HG02798 (cell line): ENCODE measurements at regions not wholly inside any gene's neighbourhood (a gene's known extent, or its start where the extent isn't known, plus 50 kb on each side); places are given as distances from the start of the nearest gene placed in this dataset.
"Not testable (repeated sequence)": the region's sequence is repeated elsewhere in the genome, so short reads cannot be mapped to it uniquely, and the experiment has no call there.

Experiments used
- ATAC-seq: cut with Tn5 transposase; IDR thresholded peaks from one replicate; pipeline ENCODE4 v1.9.1; 2021; ENCODE audit warnings: mild to moderate bottlenecking; ENCODE audit not compliant: unreplicated experiment, poor library complexity

DNA sequence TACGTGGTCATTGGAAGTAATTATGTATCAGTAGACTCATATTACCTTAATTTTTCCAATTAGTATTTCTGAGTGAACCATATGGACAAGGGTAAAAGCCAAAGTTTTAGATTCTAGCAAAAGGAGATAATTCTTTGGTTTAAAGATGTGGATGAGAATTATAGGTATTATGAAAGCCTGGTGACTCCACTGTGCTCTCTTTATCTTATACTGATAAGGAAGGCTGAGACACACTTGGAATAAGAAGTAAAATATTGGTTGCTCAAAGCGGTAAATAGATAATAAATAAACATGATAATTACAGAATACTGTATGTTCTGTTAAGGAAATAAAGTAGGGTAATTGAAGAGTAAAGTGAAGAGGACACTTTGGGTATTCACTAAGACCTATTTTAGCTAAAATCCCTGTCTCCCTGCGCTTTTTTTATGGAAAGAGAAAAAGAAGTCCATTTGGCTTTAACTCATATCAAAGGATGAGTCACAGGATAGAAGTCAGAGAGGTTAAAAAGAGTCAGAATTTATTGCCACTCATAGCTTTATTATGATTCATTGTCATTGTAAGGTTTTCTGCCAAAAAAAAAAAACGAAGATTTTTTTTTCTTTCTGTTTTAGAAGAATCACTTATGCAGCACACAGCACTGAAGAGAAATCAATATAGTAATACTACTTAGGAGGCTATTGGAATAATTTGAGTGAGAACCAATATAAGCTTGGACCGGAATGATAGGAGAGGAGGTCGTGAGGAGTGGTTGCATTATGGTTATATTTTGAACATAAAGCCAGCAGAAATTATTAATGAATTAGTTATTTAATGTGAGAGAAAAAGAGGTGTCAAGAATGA, 2463.1 kb downstream of the ARAP2 start:
- ATAC-seq = no peak

DNA sequence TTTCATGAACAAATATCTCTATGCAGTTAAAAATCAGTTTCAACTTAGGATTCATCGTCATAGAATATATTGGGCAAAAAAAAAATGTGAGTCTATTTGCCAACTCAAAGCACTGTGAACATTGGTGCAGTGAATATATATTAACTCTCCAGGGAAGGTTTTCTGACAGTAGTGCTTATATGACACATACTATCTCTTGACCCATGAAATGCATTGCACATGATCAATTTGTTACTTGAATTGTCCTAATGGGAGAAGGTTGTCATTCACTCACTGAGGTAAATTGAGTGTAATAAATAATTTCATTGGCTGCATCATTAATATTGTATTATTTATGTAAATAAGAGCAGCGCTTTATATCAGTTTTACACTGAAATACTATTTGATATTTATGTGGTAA, 2458.5 kb downstream of the ARAP2 start:
- ATAC-seq = no peak

DNA sequence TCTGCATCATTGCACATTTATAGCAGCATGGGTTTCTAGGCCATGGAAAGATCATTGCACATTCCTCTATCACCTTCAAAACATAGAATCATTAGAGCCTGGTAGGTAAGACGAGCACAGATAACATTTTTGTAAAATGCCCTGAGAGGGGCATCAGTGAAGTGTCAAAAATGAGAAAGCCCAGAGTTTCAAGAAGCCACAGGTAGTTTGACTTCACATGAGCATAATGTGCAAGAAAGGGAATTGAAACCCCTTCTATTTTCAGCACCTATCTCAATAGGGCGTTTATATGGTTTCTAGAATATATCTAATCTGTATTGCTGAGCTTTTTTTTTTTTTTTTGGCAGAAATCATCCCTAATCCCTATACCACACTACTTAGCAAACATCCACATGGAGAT, 2441.7 kb downstream of the ARAP2 start:
- ATAC-seq = no peak

DNA sequence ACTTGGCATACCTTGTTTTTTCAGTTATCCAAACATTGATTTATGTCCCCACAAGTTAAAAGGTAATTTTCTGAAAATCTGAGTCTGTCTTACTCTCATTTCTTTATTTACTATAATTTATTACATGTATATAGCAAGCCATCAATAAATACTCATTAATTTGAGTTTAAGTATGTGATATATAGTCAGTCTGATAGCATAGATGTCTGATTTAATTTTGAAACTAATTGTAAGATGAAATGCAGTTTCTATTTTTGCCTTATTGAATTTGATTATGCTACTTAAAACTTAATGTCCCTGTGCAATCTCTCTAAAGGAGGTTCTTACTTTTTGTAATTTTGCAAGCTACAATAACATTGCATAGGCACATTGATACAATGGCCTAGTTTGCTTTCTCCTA, 2418.6 kb downstream of the ARAP2 start:
- ATAC-seq = no peak

DNA sequence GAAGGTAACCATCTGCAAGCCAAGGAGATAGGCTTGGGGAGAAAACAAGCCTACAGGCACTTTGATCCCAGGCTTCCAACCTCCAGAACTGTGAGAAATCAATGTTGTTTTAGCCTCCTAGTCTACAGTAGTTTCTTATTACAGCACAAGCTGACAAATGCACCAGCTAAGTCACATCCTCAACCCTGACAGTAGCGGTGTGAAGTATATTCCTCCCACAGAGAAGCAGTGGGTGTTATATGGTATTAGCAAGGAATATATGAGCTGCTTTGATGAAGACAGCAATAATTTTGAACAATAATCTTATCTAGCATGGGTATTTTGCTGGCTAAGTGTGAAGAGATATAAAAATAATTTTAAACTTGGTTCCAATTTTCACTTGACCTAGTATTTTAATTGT, 2415.0 kb downstream of the ARAP2 start:
- ATAC-seq = not testable (repeated sequence)

DNA sequence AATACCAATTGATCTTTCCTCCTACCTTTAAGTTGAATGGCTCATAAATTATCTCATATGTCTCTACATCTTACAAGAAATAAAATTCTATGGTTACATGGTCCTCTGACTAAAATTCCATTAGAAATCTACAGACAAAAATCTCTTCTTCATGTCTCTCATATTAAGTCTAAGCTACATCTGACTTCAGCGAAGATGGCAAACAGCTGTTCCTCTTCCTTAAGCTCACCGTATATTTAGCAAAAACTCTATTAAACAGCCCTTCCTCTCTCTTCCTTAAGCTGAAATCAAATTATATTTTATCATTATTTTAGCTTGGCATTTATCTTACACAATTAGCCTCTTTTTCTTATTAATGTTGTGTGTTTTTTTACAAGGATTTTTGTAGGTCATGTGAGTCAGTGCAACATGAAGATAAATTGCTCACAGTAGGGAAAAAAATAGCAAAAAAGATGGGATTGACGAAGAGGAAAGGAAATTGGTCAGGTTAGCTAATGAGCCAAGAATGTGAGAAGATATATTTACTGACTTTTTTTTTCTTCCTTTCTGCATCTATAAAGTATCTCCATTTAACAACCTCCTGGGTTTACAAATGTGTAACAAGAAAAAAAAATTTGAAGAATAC, 2412.8 kb downstream of the ARAP2 start:
- no peak for ATAC-seq

DNA sequence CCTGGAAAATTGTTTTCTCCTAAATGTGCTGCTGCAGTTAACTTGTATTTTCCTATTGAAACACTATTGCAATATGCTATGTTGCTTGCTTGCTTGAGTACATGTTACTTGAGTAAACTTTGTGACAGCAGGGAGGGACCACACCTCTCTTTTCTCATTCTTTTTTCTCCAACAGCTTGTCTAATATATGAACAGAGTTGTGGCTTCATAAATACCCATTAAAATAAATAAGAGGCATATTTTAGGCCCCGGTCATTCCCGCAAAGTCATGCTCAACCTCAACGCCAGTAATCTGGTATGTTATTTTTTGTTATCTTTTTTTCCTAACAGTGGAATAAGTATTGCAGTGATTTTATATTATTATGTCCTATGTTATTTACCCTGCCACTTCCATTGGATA, 2408.6 kb downstream of the ARAP2 start:
- ATAC-seq = not testable (repeated sequence)

DNA sequence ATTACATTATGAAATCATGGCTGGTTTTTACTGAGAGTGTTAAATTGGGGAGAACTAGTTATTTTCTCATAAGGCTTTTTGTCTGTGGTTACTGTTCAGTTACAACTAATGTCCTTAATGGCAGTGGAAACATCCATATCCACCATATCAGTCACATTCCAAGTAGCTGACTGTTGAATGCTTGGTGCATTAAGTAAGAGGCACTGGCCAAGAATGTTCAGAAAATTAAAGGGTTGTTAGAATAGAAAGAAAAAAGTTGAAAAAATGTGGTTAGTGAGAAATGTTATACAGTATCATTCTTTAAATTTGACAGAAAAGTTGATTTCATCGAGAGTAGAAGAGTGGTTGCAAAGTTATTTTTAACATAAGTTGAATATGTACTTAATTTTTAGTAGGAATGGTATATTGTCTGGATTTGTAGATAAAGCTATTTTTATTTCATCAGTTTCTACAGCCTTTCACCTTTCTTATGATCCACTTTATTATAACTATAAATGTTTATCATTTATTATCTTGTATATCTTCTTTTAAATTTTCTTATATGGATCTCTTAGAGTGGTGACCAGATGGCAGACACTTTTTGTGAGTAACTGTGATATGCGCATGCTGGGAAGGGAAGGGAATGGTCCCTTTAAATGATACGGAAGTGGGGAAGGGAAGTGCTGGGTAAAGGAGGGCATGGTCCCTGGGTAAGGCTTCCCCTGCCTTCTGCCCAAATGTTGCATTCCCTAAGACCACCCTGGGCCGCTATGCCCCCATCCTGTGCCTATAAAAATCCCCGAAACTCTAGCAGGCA, 2407.1 kb downstream of the ARAP2 start:
- no peak for ATAC-seq

DNA sequence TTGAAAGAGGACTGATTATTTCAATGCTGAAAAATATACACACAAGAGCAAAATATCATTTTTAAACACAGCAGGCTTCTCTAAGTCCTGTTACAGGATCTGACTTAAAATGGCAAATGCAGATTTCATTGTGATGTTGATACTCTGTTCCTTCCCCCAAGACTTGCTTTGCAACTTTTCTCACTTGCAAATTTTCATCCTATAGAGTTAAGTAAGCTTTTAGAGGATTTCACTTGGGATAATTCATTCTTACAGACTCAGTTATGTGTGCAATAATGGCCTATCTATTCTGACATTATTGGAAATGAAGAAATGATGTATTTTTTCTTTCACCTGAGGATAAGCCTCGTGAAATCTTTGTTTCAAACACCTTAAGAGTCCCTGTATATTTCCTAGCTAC, 2403.2 kb downstream of the ARAP2 start:
- ATAC-seq = no peak

DNA sequence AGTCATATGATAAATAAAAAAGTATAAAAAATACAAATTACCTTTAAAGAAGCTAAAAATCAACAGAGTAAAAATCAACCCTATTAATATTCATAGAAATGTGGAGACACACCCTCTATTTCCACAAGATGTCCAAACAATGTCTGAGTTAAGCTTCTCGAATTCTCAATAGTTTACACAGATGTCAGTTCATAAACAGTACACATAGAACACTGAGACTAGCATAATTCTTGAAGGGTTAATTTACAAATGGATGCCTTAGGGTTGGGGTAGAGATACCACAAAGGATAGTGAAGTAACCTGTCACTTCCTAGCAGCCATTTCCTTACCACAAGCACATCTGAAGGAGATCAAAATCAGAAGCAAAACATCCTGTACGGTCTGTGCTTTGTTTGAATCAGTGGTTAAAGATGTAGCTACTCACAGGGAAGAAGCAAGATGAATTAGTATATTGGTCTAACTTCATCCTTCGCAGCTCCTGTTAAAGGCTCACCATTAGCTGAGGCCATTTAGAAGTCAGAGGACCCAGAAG, 2393.9 kb downstream of the ARAP2 start:
- ATAC-seq = no peak

DNA sequence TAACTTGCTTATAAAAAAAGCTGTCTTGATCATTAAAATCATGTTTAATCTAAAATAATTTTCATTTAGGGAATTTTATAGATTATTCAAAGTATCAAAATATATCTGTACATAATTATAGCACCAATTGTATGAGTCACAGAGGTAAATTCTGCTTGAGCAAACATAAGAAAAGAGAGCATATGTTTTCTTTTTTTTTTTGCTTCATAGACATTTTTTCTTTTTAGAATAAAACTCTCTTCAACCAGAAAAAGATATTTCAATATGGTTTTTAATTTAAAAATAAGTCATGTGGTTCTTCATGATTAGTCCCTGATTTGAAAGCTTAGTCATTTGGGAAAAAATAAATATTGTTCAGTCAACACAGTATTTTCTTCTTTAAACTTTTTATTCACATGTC, 2390.6 kb downstream of the ARAP2 start:
- ATAC-seq = not testable (repeated sequence)

DNA sequence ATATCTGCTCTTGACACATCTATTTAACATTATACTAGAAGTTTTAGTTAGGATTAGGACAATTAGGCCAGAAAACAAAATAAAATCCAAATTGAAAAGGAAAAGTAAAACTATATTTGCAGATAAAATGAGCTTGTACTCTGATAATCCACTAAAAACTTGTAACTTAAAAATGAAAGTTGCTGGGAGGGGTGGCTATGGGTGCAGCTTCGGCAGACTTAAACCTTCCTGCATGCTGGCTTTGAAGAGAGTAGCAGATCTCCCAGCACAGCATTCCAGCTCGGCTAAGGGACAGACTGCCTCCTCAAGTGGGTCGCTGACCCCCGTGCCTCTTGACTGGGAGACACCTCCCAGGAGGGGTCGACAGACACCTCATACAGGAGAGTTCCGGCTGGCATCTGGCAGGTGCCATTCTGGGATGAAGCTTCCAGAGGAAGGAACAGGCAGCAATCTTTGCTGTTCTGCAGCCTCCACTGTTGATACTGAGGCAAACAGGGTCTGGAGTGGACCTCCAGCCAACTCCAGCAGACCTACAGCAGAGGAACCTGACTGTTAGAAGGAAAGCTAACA, 2379.9 kb downstream of the ARAP2 start:
- ATAC-seq = no peak

DNA sequence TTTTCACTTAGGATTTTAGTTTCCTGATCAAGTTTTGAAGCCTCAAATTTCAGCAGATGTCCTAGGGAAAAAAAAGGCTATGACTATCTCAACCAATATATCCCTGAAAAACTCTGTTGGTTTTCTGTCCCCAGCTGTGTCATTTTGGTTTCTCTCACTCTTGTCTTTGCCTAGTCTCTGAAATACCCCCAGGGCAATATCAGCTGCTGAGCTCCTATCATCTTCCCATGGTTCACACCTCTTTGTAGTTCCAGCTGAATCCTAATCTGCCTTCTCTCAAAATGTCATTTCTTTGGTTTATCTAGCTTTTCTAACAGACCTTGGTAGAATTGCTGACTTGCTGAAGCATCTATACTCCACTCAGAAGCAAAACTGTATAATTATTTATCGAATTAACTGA, 2370.5 kb downstream of the ARAP2 start:
- no peak for ATAC-seq

DNA sequence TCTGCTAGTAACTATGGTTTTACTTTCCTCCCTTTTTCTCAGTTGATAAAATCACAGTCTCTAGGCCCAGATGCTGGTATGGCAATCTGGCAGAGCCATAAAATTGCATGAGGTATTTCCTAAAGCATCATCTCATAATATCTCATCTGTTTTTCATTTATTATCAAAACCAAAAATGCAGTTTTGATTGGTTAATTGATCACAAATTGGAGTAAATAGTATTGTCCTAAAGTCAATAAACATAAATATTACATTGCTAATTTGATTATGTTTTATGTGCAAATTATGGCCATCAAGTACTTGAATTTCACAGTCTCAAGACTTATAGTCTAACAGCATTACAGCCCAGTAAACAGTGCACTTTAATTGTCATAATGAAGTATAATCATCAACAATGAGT, 2365.6 kb downstream of the ARAP2 start:
- no peak for ATAC-seq

DNA sequence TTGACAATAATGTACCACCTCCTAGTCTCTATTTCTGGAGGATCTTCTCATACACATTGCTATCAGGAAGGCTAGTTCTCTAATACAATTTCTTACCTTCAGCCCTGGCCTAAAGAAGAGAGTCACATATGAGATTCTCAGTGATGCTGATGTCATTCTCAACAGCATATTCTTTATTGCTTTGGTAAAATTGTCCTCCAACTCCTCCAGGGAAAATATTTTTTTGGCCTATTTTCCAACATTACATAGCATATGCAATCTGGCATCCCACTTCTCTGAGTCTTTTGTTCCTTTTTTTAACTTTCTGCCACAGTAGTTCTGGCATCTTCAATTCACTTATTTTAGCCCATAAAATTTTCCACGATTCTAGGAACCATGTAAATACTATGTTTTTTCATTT, 2363.1 kb downstream of the ARAP2 start:
- no peak for ATAC-seq

DNA sequence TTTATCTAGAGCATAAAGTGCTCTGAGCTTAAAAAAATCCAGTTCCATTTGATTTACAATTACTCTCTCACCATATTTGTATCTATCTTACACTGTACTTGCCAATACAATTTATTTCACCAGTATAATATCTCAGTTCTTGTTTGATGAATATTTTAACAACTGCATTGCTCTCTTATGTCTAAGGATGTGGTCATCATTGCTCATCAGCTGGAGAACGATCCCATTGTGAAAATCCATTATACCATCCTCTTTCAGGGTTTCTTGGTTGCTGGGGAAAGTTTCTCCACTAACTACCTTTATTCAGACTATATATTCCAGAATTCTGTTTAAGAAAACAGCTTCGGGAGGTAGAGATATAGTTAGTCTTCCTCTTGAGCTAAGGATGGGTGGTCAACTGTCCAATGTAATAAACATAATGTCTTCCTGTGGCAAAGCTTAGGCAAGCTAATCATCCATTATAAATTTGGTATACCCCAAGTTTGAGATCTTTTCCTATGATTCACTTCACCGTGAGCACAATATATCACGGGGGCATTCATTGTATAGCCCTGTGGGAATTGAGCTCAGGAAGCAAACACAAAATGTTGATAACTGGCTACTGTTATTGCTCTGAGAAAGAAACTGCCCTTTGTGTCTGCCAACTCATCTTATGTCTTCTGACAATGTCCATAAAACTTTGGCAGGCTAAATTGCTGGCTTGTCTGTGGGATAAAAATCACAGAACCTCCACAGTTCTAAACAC, 2361.9 kb downstream of the ARAP2 start:
- no peak for ATAC-seq

DNA sequence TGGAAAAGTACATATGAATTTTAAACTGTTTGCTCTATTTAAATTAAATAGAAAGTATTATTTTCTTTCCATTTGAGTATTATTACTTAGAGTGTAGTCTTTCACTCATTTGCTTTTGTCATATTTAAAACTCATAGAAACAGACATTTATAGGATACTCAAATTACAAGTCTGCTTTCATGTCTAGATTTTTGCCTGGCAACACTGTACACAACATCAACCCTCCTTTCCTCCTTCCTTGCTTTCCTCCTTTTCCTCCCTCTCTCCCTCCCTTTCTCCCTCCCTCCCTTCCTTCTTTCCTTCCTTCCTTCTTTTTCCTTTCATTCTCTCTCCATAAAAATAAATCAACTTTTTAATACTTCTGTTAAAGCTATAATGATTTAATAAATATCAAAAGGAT, 2361.2 kb downstream of the ARAP2 start:
- ATAC-seq = no peak

DNA sequence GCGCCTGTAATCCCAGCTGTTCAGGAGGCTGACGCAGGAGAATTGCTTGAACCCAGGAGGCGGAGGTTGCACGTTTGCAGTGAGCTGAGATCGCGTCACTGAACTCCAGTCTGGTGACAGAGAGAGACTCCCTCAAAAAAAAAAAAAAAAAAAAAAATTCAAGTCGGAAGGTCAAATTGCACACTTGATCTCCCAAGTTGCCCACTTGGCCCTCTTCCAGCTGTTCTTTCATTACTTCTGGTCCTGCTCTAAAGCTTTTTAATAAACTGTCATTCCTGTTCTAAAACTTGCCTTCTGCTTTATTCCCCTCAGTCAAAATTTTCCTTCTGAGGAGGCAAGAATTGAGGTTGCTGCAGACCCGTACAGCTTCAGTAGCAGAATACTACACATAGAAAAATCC, 2358.0 kb downstream of the ARAP2 start:
- ATAC-seq = no peak

DNA sequence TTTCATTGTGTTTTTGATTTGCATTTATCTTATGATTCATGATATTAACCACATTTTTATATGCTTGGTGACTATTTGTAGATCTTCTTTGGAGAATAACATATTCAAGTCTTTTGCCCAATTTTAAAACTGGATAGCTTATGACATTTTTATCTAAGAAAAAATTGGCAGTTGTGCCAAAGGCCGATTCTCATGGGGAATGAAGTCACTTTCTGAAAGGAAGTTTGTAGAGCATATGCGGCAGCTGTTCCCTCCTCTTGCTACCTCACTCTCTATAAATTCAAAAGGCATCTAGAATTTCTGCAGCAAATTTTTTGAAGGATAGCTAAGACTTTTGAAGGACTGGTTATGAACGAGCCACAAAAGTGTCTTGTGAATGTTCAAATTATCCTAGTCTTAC, 2353.5 kb downstream of the ARAP2 start:
- ATAC-seq = no peak

DNA sequence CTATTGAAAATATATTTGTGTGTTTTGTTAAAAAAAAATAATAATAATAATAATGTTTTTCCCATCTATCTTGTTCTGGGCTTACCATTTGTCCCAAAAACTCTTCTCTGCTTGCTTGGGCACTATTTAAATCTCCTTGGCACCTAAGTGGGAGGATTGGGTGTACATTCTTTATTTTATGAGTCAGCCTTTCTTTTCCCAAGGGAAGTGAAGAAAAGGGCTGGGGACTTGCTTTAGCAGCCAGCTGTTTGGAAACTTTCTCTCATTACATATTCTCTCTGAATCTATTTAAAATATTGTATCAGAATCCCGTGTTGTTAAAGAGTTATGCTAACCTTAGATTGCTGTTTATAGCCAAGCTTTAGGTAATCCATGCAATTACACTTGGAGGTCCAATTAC, 2332.4 kb downstream of the ARAP2 start:
- no peak for ATAC-seq
